ENCODE measurements at regions not wholly inside any gene's neighbourhood (a gene's known extent, or its start where the extent isn't known, plus 50 kb on each side); places are given as distances from the start of the nearest gene placed in this dataset.
"Not testable (repeated sequence)": the region's sequence is repeated elsewhere in the genome, so short reads cannot be mapped to it uniquely, and the experiment has no call there.

DNA sequence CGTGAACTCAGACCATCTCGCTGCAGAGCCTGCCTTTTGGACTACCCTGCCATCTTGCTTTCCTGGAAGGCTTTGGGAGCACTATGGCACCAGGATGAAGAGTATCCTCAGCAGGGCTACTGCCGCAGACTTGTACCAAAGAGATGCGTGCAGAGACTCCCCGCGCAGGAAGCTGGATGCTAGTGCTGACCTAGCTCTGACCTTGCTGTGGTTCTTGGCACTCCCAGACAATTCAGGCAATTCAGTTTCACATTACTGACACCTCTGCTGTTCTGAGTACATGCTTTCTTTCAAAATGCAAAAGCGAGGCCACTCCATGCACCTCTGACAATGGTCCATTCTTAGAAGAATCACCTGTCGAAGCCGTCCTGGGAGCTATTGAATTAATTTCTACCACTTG lies 251.5 kb upstream of the MEX3C start:
- intact Hi-C loops (cut with micrococcal nuclease), result no loop called here

DNA sequence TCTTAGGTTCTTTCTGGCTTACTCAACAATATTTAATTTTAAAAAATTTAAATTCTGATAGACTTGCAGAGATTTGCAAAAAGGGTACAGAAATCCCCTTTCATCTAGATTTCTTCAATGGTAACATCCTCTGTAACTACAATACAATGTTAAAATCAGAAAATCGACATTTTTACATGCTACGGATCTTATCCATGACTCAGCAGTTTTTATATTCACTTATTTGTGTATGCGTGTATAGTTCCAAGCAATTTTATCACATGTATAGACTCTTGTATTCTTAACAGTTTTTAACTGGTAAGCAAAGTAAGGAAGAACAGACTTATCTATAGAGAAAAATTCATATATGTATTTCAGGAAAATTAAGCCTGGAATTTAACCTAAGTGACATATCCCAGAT lies 256.1 kb upstream of the MEX3C start:
- intact Hi-C loops (cut with micrococcal nuclease), result no loop called here

DNA sequence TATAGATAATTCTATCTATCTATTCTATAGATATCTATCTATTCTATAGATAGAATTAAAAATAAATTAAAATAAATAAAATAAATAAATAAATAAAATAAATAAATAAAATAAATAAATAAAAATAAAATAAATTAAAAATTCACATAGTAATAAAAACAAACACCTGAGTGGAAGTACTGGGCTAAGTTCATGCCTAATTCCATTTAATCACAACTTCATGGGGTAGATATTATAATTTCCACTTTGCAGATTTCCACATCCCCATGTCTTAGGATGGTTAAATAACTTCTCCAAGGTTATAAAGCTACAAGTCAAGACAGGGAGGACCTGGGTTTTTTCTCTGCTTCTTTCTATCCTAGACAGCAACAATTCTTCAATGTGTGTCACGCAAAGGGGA lies 261.4 kb upstream of the MEX3C start:
- intact Hi-C loops (cut with micrococcal nuclease), result no loop called here

DNA sequence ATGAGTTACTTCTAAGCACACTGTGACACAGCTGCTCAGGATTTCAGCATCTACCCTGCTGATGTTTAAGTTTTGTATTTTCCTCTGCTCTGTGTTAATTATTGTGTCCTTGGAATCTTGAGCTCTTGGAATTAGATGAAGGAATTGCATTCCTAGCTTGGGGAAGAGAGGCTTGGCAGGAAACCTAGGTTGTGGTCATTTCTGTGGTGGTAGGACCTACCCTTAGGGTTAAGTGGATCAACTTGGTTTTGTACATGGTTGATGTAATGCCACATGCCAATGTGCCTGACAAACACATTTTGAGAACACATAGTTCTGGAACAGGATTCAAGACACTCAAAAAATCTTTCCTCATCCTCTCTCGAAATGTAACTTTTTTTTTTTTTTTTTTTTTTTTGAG lies 264.5 kb upstream of the MEX3C start:
- intact Hi-C loops (cut with micrococcal nuclease), result no loop called here

DNA sequence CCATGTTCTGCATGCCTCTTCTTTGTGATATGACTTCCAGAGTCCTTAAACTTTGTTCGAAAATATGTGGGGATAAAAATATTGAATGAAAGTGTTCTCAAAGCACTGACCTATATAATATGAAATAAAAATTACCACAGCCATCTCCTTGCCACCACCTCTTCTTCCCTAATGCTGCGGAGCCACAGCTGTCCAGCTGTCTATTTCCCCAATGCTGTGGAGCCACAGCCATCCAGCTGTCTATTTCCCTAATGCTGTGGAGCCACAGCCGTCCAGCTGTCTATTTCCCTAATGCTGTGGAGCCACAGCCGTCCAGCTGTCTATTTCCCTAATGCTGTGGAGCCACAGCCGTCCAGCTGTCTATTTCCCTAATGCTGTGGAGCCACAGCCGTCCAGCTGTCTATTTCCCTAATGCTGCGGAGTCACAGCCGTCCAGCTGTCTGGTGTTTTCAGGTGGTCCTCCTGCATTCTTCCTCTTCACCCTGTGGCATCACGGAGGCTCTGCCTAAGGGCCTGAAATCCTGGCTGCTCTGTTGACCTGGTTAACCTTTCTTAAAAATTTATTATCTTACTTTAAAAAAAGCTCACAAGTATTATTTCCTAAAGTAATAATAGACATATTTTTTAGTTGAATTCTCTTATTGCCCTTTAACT lies 266.1 kb upstream of the MEX3C start:
- intact Hi-C loops (cut with micrococcal nuclease), result no loop called here

DNA sequence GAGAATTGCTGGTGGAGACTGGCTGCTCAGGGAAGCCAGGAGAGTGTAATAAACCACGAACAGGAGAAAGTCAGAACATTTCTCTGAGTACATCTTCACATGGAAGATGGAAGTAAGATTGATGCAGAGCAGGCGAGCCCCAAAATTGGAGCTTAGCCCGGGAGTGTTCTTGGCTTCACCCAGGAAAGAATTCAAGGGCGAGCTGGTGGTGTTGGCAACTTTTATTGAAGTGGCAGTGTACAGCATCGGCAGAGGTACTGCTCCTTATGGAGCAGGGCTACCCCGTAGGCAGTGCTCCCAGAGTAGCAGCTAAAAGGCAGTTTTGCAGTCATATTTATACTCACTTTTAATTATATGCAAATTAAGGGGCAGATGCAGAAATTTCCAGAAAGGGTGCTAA lies 281.4 kb upstream of the MEX3C start:
- intact Hi-C loops (cut with micrococcal nuclease), result no loop called here

DNA sequence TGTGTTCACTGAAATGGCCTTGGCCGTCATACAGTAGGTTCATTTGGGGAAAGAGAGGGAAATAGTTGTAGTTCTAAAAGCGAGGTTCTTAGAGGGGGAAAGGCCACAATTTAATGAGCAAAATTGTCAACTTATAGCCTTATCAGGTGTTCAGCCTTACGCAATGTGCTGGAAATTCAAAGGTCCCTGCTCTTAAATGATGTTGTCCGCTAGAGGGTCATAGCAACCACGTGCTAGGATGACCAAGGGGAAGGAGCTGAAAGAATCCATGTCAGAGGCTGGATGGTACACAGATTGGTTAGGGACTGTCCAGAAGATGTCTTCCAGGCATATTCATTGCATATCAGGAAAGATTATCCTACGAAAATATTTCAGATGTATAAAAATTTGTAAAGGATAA lies 282.3 kb upstream of the MEX3C start:
- intact Hi-C loops (cut with micrococcal nuclease), result no loop called here

DNA sequence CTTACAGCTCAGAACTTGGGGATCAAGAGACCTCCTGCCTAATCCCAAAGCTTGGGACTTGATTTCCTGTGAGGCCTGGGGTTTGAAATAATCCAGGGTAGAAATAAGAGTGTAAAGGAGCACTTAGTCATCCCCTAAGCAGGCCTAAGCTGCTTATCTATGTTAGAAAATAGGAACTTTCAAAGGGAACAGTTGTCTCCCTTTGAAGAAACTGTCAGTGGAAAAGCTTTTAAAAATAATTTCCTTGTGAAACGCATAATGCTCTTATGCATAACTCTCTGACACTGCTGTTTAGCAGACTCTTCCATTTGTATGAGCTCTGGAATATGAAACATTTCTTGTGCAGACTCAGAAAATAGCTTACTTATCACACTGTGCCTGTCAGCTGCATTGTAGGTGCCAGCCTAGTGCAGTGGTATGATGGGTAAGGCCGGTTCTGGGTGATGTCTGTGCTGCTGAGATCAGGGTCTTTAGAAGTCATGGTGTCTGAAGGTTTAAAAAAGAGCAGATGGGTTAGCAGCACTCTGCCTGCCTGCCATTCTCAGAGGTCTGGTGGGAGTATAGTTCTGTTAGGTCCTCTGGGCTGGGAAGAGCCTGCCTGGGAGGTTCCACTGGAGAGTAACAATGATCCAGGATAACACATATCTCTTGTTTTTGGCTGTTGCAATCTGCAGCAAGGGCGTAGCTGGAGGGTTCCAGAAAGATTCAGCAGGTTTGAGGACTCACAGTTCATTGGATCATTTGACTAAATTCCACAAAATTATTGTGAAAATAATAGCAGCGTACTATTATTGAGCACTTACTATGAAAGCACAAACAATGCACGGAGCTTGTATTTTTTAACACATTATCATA lies 283.2 kb upstream of the MEX3C start:
- intact Hi-C loops (cut with micrococcal nuclease), result no loop called here

DNA sequence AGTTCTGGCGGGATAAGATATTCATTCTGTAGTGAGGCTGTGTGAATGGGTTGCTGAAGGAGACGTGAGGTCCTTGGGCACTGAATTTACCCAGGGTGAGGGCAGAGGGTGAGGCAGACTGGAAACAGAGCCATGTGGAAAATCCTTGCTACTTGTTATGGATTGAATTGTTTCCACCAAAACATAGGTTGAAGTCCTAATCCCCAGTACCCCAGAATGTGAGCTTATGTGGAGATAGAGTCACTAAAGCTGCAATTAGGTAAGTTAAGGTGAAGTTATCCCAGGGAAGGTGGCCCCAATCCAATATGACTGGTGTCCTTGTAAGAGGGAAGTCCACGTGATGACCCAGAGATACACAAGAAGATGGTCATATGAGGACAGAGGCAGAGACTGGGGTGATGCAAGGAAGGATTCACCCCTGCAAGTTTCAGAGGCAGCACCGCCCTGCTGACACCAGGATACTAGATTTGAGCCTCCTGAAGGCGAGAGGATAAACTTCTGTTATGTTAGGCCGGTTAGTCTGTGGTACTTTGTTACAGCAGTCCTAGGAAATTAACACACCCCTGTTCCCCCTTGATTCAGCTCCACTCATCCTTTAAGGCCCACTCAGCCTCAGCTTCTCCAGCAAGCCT lies 289.4 kb upstream of the MEX3C start:
- intact Hi-C loops (cut with micrococcal nuclease), result no loop called here

DNA sequence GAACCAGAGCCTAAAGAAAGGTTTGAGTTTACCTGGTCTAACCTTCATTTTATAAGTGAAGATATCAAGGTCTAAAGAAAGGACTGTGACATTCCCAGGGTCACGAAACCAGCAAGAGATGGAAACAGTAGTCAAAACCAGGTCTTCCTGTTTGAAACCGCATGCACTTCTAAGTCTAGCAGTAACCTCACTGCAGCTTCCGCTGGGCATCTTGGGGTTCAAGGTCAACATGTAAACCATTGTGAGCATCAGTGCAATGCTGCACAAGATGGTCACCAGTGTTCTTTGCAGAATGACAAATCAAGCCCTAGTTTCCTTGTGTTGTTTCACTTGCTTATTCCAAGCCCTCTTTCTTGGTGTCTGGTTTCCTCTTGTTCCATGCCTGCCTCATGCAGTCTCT lies 292.9 kb upstream of the MEX3C start:
- intact Hi-C loops (cut with micrococcal nuclease), result no loop called here

DNA sequence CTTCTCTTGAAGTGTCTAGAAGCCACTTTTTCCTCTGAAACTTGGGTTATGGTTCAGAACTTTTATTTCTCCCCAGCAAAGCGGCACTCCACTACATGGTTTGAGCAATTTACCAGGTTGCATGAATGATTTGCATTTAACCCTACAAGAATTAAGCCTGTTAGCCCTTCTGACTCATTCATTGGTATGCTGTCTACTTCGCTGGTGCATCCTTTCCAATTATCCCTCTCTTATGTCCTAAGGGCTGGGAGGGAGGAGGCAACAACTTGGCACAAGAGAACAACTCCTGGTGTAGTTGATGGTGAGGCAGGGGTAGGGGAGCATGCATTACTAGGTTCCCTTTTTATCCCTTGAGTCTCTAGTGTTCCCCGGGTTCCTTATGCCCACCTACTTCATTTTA lies 293.4 kb upstream of the MEX3C start:
- intact Hi-C loops (cut with micrococcal nuclease), result no loop called here

DNA sequence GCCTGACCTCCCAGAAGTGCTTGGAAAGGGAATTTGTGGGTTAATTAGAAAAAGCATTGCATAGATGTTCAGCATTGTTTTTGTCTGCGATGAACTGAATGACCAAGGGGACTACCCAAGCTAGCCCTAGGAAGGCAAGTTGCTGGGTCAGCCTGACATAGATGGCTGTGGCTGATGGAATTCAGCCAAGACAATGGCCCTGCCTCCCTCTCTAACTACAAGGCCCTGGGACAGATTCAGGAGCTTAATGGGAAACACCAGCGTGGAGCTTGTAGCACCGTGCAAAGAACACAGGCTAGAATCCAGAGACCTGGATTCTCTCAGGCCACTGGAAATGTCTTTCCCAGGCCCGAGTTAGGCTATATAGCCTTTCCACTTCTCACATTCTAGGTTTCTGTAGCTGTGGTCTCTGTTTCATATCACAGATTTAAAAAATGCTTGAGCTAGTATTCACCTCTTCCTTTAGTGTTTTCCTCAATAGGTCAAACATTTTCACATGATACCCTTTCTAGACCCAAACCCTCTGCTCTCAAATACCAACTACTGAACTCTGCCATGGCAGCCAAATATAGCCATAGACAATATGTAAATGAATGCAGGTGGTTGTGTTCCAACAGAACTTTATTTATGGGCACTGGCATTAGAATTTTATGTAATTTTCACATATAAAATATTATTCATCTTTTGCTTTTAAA lies 294.3 kb upstream of the MEX3C start:
- intact Hi-C loops (cut with micrococcal nuclease), result no loop called here

DNA sequence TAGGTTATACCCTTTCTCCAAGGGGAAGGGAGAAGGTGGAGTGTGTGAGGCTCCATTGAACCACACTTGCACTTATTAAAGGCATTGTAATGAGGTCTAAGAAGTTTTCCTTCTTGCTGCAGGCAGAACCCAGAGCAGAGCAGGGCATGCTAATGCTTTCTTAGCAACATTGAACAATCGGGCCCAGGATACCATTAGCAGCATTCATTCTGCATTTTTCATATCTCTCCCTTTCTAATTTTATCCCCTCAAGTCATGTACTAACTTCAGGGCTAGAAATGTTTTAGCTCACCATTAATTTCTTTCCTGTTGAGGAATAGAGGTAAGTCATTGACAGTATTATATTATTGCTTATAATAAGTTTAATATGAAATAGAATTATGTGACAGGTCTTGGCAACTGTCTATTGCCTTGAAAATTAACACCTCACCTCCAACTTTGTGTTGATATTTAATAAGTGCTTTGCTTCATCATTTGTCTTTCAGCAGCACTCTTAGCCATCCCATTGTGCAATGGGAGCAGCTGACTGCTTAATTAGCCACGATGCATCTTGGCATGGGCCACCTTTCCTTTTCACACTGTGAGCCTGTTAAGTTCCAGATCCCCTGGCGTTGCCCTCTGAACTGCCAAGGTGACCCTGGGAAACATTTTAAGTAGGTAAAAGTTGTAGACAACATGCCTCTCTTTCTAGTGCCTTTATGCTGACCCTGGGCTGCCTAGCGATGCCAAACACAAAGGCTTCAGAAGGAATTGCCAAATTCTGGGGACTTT lies 300.8 kb upstream of the MEX3C start:
- intact Hi-C loops (cut with micrococcal nuclease), result no loop called here

DNA sequence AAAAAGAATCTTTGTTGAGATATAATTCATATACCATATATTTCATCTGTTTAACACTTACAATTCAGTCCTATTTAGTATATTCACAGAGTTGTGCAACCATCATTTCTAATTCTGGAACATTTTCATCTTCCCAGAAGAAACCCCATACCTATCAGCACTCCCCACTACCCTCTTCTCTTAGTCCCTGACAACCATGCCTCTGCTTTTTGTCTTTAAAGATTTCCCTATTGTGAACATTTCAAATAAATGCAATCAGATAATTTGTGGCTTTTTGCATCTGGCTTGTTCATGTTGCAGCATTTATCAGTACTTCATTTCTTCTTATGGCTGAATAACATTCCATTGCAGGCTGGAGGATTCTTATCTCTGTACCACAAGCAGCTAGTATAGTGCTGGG lies 305.9 kb upstream of the MEX3C start:
- intact Hi-C loops (cut with micrococcal nuclease), result no loop called here

DNA sequence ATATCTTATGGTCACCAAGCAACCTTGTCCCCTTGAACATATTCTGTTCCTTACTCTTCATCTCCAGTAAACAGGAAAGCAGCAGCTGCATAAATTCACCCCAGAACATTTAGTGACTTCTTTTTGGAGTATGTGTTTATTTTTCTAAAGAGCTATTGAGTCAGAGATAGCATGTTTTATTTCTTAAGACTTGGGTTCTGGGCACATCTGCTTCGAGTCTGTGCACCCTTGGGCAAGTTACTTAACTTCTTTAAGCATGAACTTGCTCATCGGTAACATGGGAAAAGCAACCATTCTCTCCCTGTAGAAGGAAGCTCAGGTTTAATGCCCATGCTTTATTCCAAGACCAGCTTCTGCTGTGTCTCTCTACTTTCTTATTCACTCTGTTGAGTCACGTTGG lies 309.3 kb upstream of the MEX3C start:
- intact Hi-C loops (cut with micrococcal nuclease), result no loop called here

DNA sequence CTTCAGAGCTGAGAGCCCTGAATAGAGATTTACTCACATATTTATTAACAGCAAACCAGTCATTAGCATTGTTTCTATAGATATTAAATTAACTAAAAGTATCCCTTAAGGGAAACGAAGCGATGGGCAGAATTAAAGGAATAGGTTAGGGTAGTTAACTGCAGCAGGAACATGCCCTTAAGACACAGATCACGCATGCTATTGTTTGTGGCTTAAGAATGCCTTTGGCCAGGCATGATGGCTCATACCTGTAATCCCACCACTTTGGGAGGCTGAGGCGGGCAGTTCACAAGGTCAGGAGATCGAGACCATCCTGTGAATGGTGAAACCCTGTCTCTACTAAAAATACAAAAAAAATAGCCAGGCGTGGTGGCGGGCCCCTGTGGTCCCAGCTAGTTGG lies 310.9 kb upstream of the MEX3C start:
- intact Hi-C loops (cut with micrococcal nuclease), result not testable (repeated sequence)

DNA sequence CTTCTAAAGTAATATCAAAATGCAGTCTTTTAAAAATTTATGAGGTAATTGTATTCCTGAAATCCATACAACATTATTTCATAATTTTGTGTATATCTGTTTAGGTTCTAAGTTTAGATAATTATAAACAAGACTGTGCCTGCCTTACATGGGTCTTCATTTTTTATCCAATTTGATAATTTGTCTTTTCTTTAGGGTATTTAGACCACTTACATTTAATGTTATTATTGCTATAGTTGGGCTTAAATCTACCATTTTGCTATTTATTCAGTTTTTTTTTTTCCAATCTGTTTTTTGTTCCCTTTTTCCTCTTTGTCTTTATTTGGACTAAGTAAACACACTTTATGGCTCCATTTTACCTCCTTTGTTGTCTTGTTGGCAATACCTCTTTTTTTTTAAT lies 312.5 kb upstream of the MEX3C start:
- intact Hi-C loops (cut with micrococcal nuclease), result no loop called here

DNA sequence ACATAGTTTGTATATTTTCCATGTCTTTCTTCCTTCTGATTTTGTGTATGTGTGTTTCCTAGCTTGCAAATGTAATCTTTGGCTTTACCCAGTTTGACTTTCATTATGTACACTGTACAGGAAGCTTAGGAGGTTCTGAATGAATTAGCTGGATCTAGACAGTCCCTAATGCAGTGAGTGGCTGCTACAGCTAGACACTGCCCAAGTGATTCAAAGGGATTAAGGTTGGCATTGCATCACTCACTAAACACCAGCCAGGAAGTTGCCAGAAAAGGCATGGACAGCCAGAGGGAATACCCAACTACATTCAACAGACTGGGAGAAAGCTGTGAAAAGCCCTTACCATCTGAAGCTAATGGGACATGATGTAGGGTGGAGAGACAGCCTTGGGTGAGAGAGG lies 316.0 kb upstream of the MEX3C start:
- intact Hi-C loops (cut with micrococcal nuclease), result no loop called here

DNA sequence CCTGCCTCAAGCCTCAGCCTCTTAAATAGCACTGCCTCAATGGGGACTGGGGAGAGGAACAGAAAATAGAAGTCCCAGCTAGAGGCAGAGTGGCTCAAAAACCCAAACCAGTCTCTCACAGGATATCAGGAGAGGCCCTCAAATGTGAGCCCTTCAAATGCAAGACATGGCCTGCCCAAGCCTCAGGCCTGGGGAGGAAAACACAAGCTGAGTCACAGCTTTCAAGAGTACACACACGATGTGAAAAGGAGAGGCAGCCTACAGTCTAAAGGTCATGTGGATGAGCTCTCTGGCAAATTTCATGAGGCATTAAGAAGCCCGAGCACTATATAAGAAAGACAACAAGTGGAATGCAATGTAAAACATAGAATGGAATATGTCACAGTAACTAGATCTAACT lies 316.6 kb upstream of the MEX3C start:
- intact Hi-C loops (cut with micrococcal nuclease), result no loop called here

DNA sequence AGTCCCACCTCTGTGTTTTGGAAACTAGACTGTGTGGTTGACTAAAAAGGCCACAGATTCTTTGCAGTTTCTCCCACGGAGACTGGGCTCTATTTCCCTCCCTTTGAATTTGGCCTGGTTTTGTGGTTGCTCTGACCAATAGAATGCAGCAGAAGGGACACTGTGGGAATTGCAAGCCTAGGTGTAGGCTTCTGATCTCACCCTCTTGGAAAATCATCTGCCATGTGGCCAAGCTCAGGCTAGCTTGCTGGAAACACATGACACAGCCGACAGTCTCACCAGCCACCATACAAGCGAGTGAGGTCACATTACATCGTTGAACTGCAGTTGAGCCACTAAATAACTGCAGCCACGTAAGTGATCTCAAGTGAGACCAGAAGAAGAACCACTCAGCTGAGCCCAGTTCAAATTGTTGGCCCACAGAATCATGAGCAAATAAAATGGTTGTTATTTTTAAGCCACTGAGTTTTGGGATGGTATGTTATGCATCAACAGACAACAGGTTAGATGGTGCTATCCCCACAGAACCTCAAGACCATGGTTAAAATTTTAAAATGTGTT lies 319.1 kb upstream of the MEX3C start:
- intact Hi-C loops (cut with micrococcal nuclease), result no loop called here

DNA sequence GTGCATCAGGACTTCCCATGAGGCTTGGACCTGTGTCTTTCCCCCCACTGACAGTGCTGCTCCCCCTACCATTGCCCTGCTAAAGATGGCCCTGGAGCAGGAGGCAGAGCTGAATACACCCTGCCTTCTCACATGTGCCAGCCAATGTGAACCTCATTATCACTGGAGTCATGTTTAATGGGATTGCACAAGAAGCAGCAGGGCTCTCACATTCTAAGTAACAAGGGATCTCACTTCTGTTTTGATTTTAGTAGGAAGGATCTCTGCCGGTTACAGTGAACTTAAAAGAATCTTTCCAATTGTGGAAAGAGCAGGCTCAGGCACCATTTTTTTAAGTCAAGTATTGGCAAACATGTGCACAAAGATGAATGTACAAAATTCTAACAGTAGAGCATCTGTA lies 322.1 kb upstream of the MEX3C start:
- intact Hi-C loops (cut with micrococcal nuclease), result no loop called here
